HCT116 (cell line): ENCODE measurements at regions not wholly inside any gene's neighbourhood (a gene's known extent, or its start where the extent isn't known, plus 50 kb on each side); places are given as distances from the start of the nearest gene placed in this dataset.
"Not testable (repeated sequence)": the region's sequence is repeated elsewhere in the genome, so short reads cannot be mapped to it uniquely, and the experiment has no call there.

Experiments used
- CTCF ChIP-seq, 3 experiments: fragments of 200-600 bp in 1 of 3; sonication (generic) in 1 of 3; IDR thresholded peaks in 2 of 3; conservative IDR thresholded peaks in 1 of 3; 2 replicates each; pipeline ENCODE4 v1.5.1; 2012 to 2017; ENCODE audit warnings: low read depth in 2 of 3, low read length in 2 of 3, antibody characterized with exemption in 1 of 3, borderline replicate concordance in 1 of 3, control low read depth in 1 of 3, mild to moderate bottlenecking in 1 of 3, mixed read lengths in 1 of 3, mixed run types in 1 of 3, moderate library complexity in 1 of 3; ENCODE audit not compliant: insufficient read depth in 1 of 3
- EZH2 ChIP-seq: fragments of 200-600 bp; sonication (generic); IDR thresholded peaks from 2 replicates; pipeline ENCODE4 v1.6.1; 2017; ENCODE audit warnings: antibody characterized with exemption, mixed run types
- POLR2AphosphoS5 ChIP-seq: IDR thresholded peaks from 2 replicates; pipeline ENCODE4 v1.6.1; 2011; ENCODE audit warnings: mild to moderate bottlenecking, low read depth, low read length, moderate library complexity
- YY1 ChIP-seq: IDR thresholded peaks from 2 replicates; pipeline ENCODE4 v1.6.1; 2011; ENCODE audit warnings: low read length, low read depth, moderate library complexity, mild to moderate bottlenecking; ENCODE audit not compliant: insufficient replicate concordance; ENCODE audit errors: extremely low read depth
- ZNF274 ChIP-seq: fragments of 200-500 bp; sonication (Bioruptor generic); IDR thresholded peaks from 2 replicates; pipeline ENCODE4 v1.6.1; 2014; ENCODE audit warnings: mild to moderate bottlenecking, low read depth, low read length, inconsistent platforms

GRCh38 chr19:21668072-21668773 is 99.2 kb downstream of the ZNF100 start:
- TF ChIP-seq YY1; CTCF (IDR thresholded peaks at IDR 0.05 in 2 of 3, conservative IDR thresholded peaks at IDR 0.05 in 1 of 3; ENCODE audit: borderline replicate concordance in 1 of 3, insufficient read depth in 1 of 3, low read depth in 2 of 3, low read length in 2 of 3); POLR2AphosphoS5; ZNF274; EZH2: not testable (repeated sequence)
